Large intestine (tissue), 3 donors: ENCODE measurements at regions not wholly inside any gene's neighbourhood (a gene's known extent, or its start where the extent isn't known, plus 50 kb on each side); places are given as distances from the start of the nearest gene placed in this dataset.

Source experiments
- DNase-seq, 2 donors: peaks; one replicate each; pipeline versions ENCODE4 v3.0.0 to v3.0.0-alpha.2; 2013
- H3K27ac ChIP-seq: one replicate; pipeline ENCODE4 v1.5.1; 2013; ENCODE audit warnings: low read length
- H3K27me3 ChIP-seq: 2 replicates; pipeline ENCODE4 v1.6.1; 2013; ENCODE audit warnings: low read length; ENCODE audit not compliant: control insufficient read depth, insufficient read depth
- H3K36me3 ChIP-seq: 2 replicates; pipeline ENCODE4 v1.6.1; 2013; ENCODE audit warnings: low read length; ENCODE audit not compliant: control insufficient read depth, insufficient read depth
- H3K4me1 ChIP-seq: one replicate; pipeline ENCODE4 v1.6.1; 2013; ENCODE audit warnings: low read length; ENCODE audit not compliant: control insufficient read depth, insufficient read depth
- H3K4me3 ChIP-seq: one replicate; pipeline ENCODE4 v1.5.1; 2013; ENCODE audit warnings: low read length
- H3K9me3 ChIP-seq: one replicate; pipeline ENCODE4 v1.6.1; 2013; ENCODE audit warnings: mild to moderate bottlenecking, low read depth, low read length, moderate library complexity; ENCODE audit not compliant: control insufficient read depth
- WGBS: methylation state at CpG from one replicate; pipeline ENCODE4 v1.1.5; 2013; ENCODE audit warnings: low lambda C conversion rate; ENCODE audit not compliant: insufficient coverage; 5-methylcytosine and 5-hydroxymethylcytosine counted together

GRCh38 chr1:193658081-193658480, 471.7 kb upstream of the B3GALT2 start:
- Histone ChIP-seq H3K4me3 (no peak overlapping the region), H3K9me3 (peaks cover 10% of the 10 kb centered on the region), H3K4me1 (peaks cover 2% of the 10 kb centered on the region), H3K36me3 (no peaks in the 10 kb centered on the region), H3K27ac (no peak overlapping the region), H3K27me3 (no peaks in the 10 kb centered on the region)
- WGBS, result no CpG with 5 or more reads among the region's 1 CpG
- DNase-seq, result no peak

- no peaks in the 10 kb centered on the region for H3K27me3 ChIP-seq
- peaks cover 11% of the 10 kb centered on the region for H3K9me3 ChIP-seq
- peaks cover 2% of the 10 kb centered on the region for H3K4me1 ChIP-seq
- H3K36me3 ChIP-seq, result no peaks in the 10 kb centered on the region
- no CpG with 5 or more reads among the region's 3 CpGs for WGBS
- peak; percentile 38 to 69 for DNase-seq
- no peak overlapping the region for H3K27ac ChIP-seq
- H3K4me3 ChIP-seq, result no peak overlapping the region
Measured at GRCh38 chr1:193657552-193657951, 471.1 kb upstream of the B3GALT2 start.

- H3K27me3 ChIP-seq, result no peaks in the 10 kb centered on the region
- WGBS, result no CpG with 5 or more reads among the region's 2 CpGs
- peak in 1 of 2 donors; percentile 12 for DNase-seq
- no peak overlapping the region for H3K27ac ChIP-seq
- H3K4me3 ChIP-seq, result no peak overlapping the region
- H3K4me1 ChIP-seq, result peaks cover 2% of the 10 kb centered on the region
- peaks cover 11% of the 10 kb centered on the region for H3K9me3 ChIP-seq
- H3K36me3 ChIP-seq, result no peaks in the 10 kb centered on the region
Measured at GRCh38 chr1:193656841-193657240, 470.4 kb upstream of the B3GALT2 start.

GRCh38 chr1:193654951-193655735, 468.7 kb upstream of the B3GALT2 start:
- DNase-seq, result no peak
- Histone ChIP-seq H3K36me3 (no peaks in the 10 kb centered on the region), H3K4me3 (no peak overlapping the region), H3K27me3 (no peaks in the 10 kb centered on the region), H3K4me1 (peaks cover 2% of the 10 kb centered on the region), H3K27ac (no peak overlapping the region), H3K9me3 (peaks cover 11% of the 10 kb centered on the region)
- no CpG with 5 or more reads among the region's 2 CpGs for WGBS

GRCh38 chr1:193649587-193649986, 463.2 kb upstream of the B3GALT2 start:
- H3K36me3 ChIP-seq, result no peaks in the 10 kb centered on the region
- H3K9me3 ChIP-seq, result peaks cover 13% of the 10 kb centered on the region
- no peaks in the 10 kb centered on the region for H3K4me1 ChIP-seq
- 50% methylated on average over 2 of the region's 3 CpGs for WGBS
- H3K27ac ChIP-seq, result no peak overlapping the region
- no peaks in the 10 kb centered on the region for H3K27me3 ChIP-seq
- no peak overlapping the region for H3K4me3 ChIP-seq
- no peak for DNase-seq

- H3K4me3 ChIP-seq, result no peak overlapping the region
- no peak for DNase-seq
Measured at GRCh38 chr1:193634876-193635275, 448.5 kb upstream of the B3GALT2 start.

GRCh38 chr1:193634470-193634869, 448.1 kb upstream of the B3GALT2 start:
- no CpG with 5 or more reads among the region's 2 CpGs for WGBS
- Histone ChIP-seq H3K27ac (no peak overlapping the region), H3K36me3 (no peaks in the 10 kb centered on the region), H3K9me3 (no peaks in the 10 kb centered on the region), H3K4me3 (no peak overlapping the region), H3K4me1 (no peaks in the 10 kb centered on the region), H3K27me3 (no peaks in the 10 kb centered on the region)
- DNase-seq, result no peak

More at GRCh38 chr1:193634876-193635275, 448.5 kb upstream of the B3GALT2 start:
- no CpG with 5 or more reads among the region's 1 CpG for WGBS
- Histone ChIP-seq H3K36me3 (no peaks in the 10 kb centered on the region), H3K27me3 (no peaks in the 10 kb centered on the region), H3K9me3 (no peaks in the 10 kb centered on the region), H3K27ac (no peak overlapping the region), H3K4me1 (no peaks in the 10 kb centered on the region)

- H3K9me3 ChIP-seq, result no peaks in the 10 kb centered on the region
- WGBS, result 0% methylated on average over 1 of the region's 2 CpGs
- H3K4me3 ChIP-seq, result no peak overlapping the region
- no peaks in the 10 kb centered on the region for H3K4me1 ChIP-seq
- no peak overlapping the region for H3K27ac ChIP-seq
- H3K27me3 ChIP-seq, result no peaks in the 10 kb centered on the region
- no peaks in the 10 kb centered on the region for H3K36me3 ChIP-seq
- DNase-seq, result no peak
Measured at GRCh38 chr1:193633991-193634390, 447.6 kb upstream of the B3GALT2 start.

- H3K9me3 ChIP-seq, result no peaks in the 10 kb centered on the region
- H3K4me3 ChIP-seq, result no peak overlapping the region
- H3K27ac ChIP-seq, result no peak overlapping the region
- WGBS, result no CpG with 5 or more reads among the region's 3 CpGs
- no peaks in the 10 kb centered on the region for H3K4me1 ChIP-seq
- H3K36me3 ChIP-seq, result no peaks in the 10 kb centered on the region
- no peaks in the 10 kb centered on the region for H3K27me3 ChIP-seq
- no peak for DNase-seq
Measured at GRCh38 chr1:193633093-193633492, 446.7 kb upstream of the B3GALT2 start.

GRCh38 chr1:193631306-193631705, 444.9 kb upstream of the B3GALT2 start:
- Histone ChIP-seq H3K27ac (no peak overlapping the region), H3K4me1 (no peaks in the 10 kb centered on the region), H3K9me3 (no peaks in the 10 kb centered on the region), H3K36me3 (no peaks in the 10 kb centered on the region), H3K27me3 (no peaks in the 10 kb centered on the region), H3K4me3 (no peak overlapping the region)
- WGBS, result 93% methylated on average over 3 of the region's 3 CpGs
- DNase-seq, result no peak

GRCh38 chr1:193629875-193630274, 443.5 kb upstream of the B3GALT2 start:
- H3K9me3 ChIP-seq, result no peaks in the 10 kb centered on the region
- H3K4me3 ChIP-seq, result no peak overlapping the region
- no peaks in the 10 kb centered on the region for H3K27me3 ChIP-seq
- no peaks in the 10 kb centered on the region for H3K4me1 ChIP-seq
- H3K27ac ChIP-seq, result no peak overlapping the region
- no peak for DNase-seq
- 100% methylated on average over 1 of the region's 3 CpGs for WGBS
- H3K36me3 ChIP-seq, result no peaks in the 10 kb centered on the region
